Heart left ventricle (tissue), 16 donors: ENCODE measurements at regions not wholly inside any gene's neighbourhood (a gene's known extent, or its start where the extent isn't known, plus 50 kb on each side); places are given as distances from the start of the nearest gene placed in this dataset.

Experiments
- ATAC-seq, 4 donors: fragments of 200-7000 bp; cut with Tn5 transposase; one replicate each; pipeline ENCODE4 v1.9.1; 2020 to 2022; ENCODE audit warnings: moderate library complexity in 4 of 4, mild to moderate bottlenecking in 3 of 4, moderate number of reproducible peaks in 1 of 4
- DNase-seq, 5 donors: peaks; one replicate each; pipeline ENCODE4 v3.0.0-alpha.2; 2020
- H3K27ac ChIP-seq, 12 donors: fragments of 200-600 bp; sonication (generic) in 4 of 12; one replicate each; pipeline versions ENCODE4 v1.5.0 to v1.8.0; 2016 to 2022; ENCODE audit warnings: mild to moderate bottlenecking in 2 of 12
- H3K27me3 ChIP-seq, 9 donors: fragments of 200-600 bp; sonication (generic) in 2 of 9; one replicate each; pipeline versions ENCODE4 v1.5.1 to v1.8.0; 2016 to 2022; ENCODE audit warnings: mild to moderate bottlenecking in 3 of 9
- H3K36me3 ChIP-seq, 9 donors: fragments of 200-600 bp; sonication (generic) in 2 of 9; one replicate each; pipeline versions ENCODE4 v1.5.0 to v1.8.0; 2018 to 2022; ENCODE audit warnings: mild to moderate bottlenecking in 2 of 9
- H3K4me1 ChIP-seq, 12 donors: fragments of 200-600 bp; sonication (generic) in 4 of 12; one replicate each; pipeline versions ENCODE4 v1.5.0 to v1.8.0; 2016 to 2022; ENCODE audit warnings: mild to moderate bottlenecking in 3 of 12
- H3K4me3 ChIP-seq, 12 donors: fragments of 200-600 bp; sonication (generic) in 4 of 12; one replicate each; pipeline versions ENCODE4 v1.5.0 to v1.8.0; 2017 to 2022; ENCODE audit warnings: mild to moderate bottlenecking in 9 of 12, moderate library complexity in 4 of 12
- H3K9me3 ChIP-seq, 12 donors: fragments of 200-600 bp; sonication (generic) in 4 of 12; one replicate each; pipeline versions ENCODE4 v1.5.0 to v1.8.0; 2016 to 2022; ENCODE audit warnings: mild to moderate bottlenecking in 1 of 12
- POLR2A ChIP-seq, 2 donors: fragments of 450-650 bp; IDR thresholded peaks; one replicate each; pipeline ENCODE4 v1.6.1; 2017; ENCODE audit warnings: antibody characterized with exemption in 2 of 2, mild to moderate bottlenecking in 2 of 2, moderate library complexity in 2 of 2
- WGBS, 4 donors: extraction: QIAGEN DNeasy Blood & Tissue Kit in 2 of 4; methylation state at CpG; one replicate each; pipeline versions ENCODE4 v1.1.5 to v1.1.7; 2013 to 2018; 5-methylcytosine and 5-hydroxymethylcytosine counted together
- intact Hi-C, 10 donors: fragments of 100-400 bp; cut with DNase I; formaldehyde crosslinking; loops; one replicate each; pipeline versions ENCODE4 v1.11.1 to v1.14.2; 2022
- TF ChIP-seq, protein P1 (sequence below), 12 donors: fragments of 200-600 bp; sonication (generic) in 4 of 12; IDR thresholded peaks; one replicate each; pipeline versions ENCODE4 v1.5.0 to v1.8.0; 2018 to 2022; ENCODE audit warnings: antibody characterized with exemption in 12 of 12, mild to moderate bottlenecking in 5 of 12
- donor health status: ischemic (EF 13 %, LVEDD 7.1; RV severe dilation, severe dysfunction).
- donor health status: healthy with polysubstance abuse.
- donor health status: DM: no; HTN: yes; CAD: no.
- donor health status: DM: no; HTN: no; CAD: no.
- donor health status: ischemic (EF 25% LVEDD 6.9; RV normal size, moderate dysfunction).
- donor health status: ischemic (EF 25% LVEDD 5.7; RV mildly dilated, moderate dysfunction).
- donor health status: healthy.
- donor health status: DM: yes; HTN: yes; CAD: no.
- donor health status: ischemic (EF 35%, LVEDD 5.7; RV mildly dilated, moderate dysfunction).
- donor health status: nonischemic (EF 11% LVEDD 7.7; RV severe dilation, severe dysfunction).
- donor health status: DM: yes; HTN: yes; CAD: no.
- donor health status: PGD.
- donor health status: ischemic (EF 29% LVEDD 5.4; RV normal size, mild dysfunction).
- donor health status: nonischemic (EF 23%, LVEDD 6.1; RV moderate dilation, normal function).

- Histone ChIP-seq H3K4me3 (no peak overlapping the region), H3K27ac (no peak overlapping the region), H3K4me1 (no peaks in the 10 kb centered on the region), H3K36me3 (no peaks in the 10 kb centered on the region), H3K27me3 (no peaks in the 10 kb centered on the region), H3K9me3 (peaks cover 0 to 4% (median 0%) of the 10 kb centered on the region in 12 donors)
- DNase-seq = no peak
- intact Hi-C loops = no loop called here
- 48 to 63% (median 56%) methylated on average over 1 of the region's 1 CpG for WGBS, 4 donors
- no peak for TF ChIP-seq POLR2A (IDR thresholded peaks at IDR 0.05)
- TF ChIP-seq, protein P1, sequence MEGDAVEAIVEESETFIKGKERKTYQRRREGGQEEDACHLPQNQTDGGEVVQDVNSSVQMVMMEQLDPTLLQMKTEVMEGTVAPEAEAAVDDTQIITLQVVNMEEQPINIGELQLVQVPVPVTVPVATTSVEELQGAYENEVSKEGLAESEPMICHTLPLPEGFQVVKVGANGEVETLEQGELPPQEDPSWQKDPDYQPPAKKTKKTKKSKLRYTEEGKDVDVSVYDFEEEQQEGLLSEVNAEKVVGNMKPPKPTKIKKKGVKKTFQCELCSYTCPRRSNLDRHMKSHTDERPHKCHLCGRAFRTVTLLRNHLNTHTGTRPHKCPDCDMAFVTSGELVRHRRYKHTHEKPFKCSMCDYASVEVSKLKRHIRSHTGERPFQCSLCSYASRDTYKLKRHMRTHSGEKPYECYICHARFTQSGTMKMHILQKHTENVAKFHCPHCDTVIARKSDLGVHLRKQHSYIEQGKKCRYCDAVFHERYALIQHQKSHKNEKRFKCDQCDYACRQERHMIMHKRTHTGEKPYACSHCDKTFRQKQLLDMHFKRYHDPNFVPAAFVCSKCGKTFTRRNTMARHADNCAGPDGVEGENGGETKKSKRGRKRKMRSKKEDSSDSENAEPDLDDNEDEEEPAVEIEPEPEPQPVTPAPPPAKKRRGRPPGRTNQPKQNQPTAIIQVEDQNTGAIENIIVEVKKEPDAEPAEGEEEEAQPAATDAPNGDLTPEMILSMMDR (IDR thresholded peaks at IDR 0.05) = no peak
- no peak for ATAC-seq
These were observed 102.9 kb upstream of the ETV1 start for GRCh38 chr7:14092331-14092730.

DNA sequence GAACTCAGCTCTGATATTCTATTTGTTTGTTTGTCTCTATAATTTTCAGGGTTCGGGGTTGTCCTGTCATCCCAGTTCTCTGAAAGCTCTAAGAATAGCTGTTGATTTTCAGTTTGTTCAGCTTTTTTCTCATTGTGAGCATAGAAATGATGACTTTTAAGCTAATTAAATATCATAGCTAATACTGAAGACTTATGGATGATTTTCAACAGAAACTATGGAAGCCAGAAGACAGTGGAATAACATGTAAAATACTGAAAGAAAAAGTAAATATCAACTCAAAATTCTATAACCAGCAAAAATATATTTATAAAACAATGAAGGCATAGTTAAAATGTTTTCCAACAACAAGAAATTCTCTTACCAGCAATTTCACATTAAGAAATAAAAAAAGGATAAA, 96.4 kb upstream of the ETV1 start:
- TF ChIP-seq, protein P1 (IDR thresholded peaks at IDR 0.05) = no peak
- TF ChIP-seq POLR2A (IDR thresholded peaks at IDR 0.05) = no peak
- DNase-seq (no peak), ATAC-seq (no peak)
- Histone ChIP-seq H3K4me1 (no peaks in the 10 kb centered on the region), H3K9me3 (peaks cover 0 to 32% (median 17%) of the 10 kb centered on the region in 12 donors), H3K27me3 (no peaks in the 10 kb centered on the region), H3K4me3 (no peak overlapping the region), H3K36me3 (no peaks in the 10 kb centered on the region), H3K27ac (no peak overlapping the region)
- WGBS, 4 donors = 96 to 98% (median 97%) methylated on average over 1 of the region's 1 CpG
- intact Hi-C loops = no loop called here

DNA sequence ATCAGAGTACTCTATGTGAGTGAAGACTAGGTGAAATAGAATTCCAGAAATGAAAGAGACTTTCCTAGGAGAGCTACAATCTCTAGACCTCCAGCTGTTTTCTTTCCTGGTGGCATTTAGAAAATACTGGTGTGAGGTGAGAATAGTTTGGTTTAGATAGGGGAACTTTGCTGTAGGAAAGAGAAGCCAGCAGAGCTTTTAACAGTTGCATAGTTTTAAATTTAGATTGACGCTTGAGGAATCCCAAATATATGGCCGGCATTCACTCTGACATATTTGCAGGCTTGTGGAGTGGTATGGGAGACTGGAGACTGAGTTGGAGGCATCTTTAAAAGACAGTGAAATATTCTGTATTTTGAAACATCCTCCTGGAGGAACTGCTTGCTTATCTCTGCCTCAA, 94.3 kb upstream of the ETV1 start:
- H3K36me3 ChIP-seq = no peaks in the 10 kb centered on the region
- intact Hi-C loops = no loop called here
- peaks cover 0 to 32% (median 17%) of the 10 kb centered on the region in 12 donors for H3K9me3 ChIP-seq
- ATAC-seq (no peak), DNase-seq (no peak)
- 56 to 67% (median 63%) methylated on average over 2 of the region's 2 CpGs for WGBS, 4 donors
- TF ChIP-seq POLR2A (IDR thresholded peaks at IDR 0.05) = no peak
- TF ChIP-seq, protein P1 (IDR thresholded peaks at IDR 0.05) = no peak
- no peaks in the 10 kb centered on the region for H3K4me1 ChIP-seq
- H3K27ac ChIP-seq = no peak overlapping the region
- H3K27me3 ChIP-seq = no peaks in the 10 kb centered on the region
- no peak overlapping the region for H3K4me3 ChIP-seq

DNA sequence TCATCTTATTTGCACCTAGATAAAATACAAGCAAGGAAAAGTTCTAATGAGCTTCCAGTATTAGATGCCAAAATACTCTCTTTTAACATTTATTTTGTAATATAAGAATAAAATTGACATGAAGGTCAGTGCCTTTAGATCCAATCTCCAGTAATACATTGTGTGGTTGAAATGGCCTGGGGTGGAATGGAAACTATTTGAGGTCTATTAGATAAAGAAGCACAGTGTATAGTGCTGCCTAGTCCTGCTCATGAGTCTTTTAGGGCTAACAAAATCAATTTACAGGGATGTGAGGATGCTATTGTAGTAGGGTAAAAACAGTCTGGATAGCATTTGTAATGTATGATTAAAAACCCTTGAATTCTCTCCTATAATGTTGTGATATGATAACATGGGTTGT, 84.5 kb upstream of the ETV1 start:
- H3K4me1 ChIP-seq = peaks cover 0 to 14% (median 0%) of the 10 kb centered on the region in 12 donors
- no peaks in the 10 kb centered on the region for H3K36me3 ChIP-seq
- H3K27ac ChIP-seq = peak overlapping the region in 6 of 12 donors; percentile 0 to 48 (median 26)
- no peaks in the 10 kb centered on the region for H3K9me3 ChIP-seq
- TF ChIP-seq, protein P1 (IDR thresholded peaks at IDR 0.05) = no peak
- no peak for TF ChIP-seq POLR2A (IDR thresholded peaks at IDR 0.05)
- no peaks in the 10 kb centered on the region for H3K27me3 ChIP-seq
- intact Hi-C loops = loop anchor here in 3 of 10 donors (1.0 to 10.0 kb wide), 3 partner anchors 82 to 999 kb away; no protein-coding TSS in a partner anchor
- no peak overlapping the region for H3K4me3 ChIP-seq
- no peak for ATAC-seq
- no peak for DNase-seq
